ENCODE measurements at regions not wholly inside any gene's neighbourhood (a gene's known extent, or its start where the extent isn't known, plus 50 kb on each side); places are given as distances from the start of the nearest gene placed in this dataset.

DNA sequence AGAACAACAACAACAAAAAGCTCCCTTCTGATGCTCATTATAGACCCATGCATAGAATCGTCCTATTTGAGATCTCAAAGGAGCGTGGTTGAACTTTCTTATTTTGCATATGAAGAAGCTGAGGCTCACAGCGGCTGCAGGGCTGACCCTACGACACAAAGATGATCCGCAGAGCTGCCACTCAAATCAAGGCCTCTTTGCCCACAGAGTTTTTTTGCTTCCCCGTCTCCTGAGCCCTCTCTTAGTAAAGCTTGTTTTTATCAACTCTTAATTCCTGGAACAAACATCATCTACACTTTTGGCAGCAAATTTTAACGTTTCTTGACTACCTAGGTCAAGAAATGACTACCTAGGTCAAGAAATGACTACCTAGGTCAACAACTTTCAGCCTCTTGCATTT is 73.7 kb downstream of the C16orf95 start:
- no peak for DNase-seq (ENCODE audit: low spot score)
- TF ChIP-seq, protein P1, sequence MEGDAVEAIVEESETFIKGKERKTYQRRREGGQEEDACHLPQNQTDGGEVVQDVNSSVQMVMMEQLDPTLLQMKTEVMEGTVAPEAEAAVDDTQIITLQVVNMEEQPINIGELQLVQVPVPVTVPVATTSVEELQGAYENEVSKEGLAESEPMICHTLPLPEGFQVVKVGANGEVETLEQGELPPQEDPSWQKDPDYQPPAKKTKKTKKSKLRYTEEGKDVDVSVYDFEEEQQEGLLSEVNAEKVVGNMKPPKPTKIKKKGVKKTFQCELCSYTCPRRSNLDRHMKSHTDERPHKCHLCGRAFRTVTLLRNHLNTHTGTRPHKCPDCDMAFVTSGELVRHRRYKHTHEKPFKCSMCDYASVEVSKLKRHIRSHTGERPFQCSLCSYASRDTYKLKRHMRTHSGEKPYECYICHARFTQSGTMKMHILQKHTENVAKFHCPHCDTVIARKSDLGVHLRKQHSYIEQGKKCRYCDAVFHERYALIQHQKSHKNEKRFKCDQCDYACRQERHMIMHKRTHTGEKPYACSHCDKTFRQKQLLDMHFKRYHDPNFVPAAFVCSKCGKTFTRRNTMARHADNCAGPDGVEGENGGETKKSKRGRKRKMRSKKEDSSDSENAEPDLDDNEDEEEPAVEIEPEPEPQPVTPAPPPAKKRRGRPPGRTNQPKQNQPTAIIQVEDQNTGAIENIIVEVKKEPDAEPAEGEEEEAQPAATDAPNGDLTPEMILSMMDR (IDR thresholded peaks at IDR 0.05): no peak
- Histone ChIP-seq H3K4me3 (no peak overlapping the region), H3K27ac (no peak overlapping the region)

DNA sequence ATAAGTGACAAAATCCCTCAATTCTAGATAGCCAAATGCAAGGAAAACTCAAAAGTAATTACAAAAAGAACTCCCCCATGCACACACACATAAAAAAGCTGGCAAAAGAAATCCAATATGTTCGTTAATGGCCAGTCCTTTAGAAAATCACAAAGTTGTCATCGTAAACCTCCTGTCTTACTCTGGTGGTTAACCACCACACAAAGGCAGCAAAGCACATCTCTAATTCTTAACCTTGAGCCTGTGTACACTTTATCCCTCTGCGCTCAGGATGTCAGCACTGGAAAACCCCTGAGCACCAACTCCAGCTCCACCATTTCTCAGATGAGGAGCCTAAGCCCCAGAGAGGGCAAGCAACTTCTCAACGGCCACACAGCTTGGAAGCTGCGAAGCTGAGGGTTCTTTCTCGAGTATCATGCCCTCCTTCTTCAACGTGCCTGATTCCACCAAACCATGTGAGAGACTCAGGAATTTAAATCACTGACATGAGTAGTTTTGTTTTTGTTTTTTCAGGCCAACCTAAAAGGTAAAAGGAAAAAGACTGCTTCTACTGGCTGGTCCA is 72.5 kb downstream of the C16orf95 start:
- TF ChIP-seq, protein P1 (IDR thresholded peaks at IDR 0.05): no peak
- DNase-seq (ENCODE audit: low spot score): no peak
- no peak overlapping the region for H3K27ac ChIP-seq
- H3K4me3 ChIP-seq: no peak overlapping the region

DNA sequence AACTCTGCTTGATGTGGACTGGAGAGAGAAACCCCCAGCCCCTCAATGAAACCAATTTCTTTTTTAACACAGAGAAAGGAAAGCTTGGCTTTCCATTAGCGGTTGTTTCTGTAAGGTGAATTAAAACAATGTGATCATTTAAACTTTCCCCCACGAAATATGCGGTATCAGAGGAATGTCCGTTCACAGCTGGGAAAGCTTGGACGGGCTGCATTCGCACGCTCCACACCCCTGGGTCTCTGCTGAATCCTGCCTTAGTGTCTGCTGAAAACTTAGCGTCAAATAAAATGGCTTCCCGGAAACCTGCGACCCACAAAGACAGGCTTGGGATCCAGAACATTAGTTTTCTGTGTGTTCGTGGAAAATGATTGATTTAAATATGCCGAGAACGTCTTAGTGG is 71.7 kb downstream of the C16orf95 start:
- no peak for DNase-seq (ENCODE audit: low spot score)
- Histone ChIP-seq H3K4me3 (no peak overlapping the region), H3K27ac (no peak overlapping the region)
- TF ChIP-seq, protein P1 (IDR thresholded peaks at IDR 0.05): no peak

DNA sequence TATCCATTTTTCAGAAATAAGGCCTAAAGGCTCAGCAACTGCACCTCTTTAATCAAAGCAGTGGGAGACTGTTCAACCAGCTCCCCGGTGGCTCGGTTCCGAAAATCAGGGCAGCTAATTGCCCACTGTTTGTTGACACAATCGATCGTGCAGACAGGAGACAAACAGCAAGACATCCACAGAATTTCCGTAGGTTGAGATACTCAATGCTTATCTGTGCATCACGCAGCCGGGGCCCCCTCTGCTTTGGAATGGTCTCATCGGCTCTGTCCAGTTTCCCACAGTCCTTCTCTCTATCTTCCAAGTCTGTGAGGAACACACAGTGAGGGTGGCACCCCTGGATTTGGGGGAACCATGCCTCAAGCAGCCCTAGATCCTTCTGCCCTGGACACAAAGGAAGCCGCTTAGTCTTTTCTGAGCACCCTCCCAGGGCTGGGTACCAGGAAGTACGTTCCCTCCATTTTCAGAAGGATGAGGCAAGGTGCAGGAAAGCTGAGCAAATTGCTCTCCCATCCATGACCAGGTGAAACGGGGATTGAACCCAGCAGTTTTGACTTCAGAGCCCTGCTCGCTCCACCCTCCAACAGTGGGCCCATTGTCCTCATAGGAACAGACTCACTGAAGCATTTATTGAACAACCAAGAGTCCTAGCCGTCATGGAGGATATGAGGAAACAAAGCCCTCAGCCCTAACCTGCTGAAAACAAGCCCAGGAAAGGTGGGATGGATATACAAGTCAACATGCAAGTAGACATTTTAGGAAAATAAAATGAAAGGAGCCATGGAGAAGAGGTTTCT is 70.7 kb downstream of the C16orf95 start:
- Histone ChIP-seq H3K4me3 (no peak overlapping the region), H3K27ac (no peak overlapping the region)
- TF ChIP-seq, protein P1 (IDR thresholded peaks at IDR 0.05): no peak
- DNase-seq (ENCODE audit: low spot score): no peak

DNA sequence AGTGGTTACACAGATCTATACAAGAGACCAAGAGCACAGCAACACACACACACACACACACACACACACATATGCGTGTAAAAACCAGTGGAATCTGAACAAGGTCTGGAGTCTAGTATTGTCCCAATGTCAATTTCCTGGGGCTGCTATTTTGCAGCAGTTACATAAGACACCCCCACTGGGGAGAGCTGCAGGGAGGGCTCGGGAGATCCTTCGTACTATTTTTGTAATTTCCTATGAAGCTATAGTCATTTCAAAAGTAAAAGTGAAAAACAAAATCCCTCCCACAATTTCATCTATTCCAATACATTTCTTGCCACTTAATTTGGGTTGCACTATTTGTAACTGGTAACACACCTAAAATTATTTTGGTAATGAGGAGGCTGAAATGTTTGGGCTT is 68.5 kb downstream of the C16orf95 start:
- H3K27ac ChIP-seq: no peak overlapping the region
- DNase-seq (ENCODE audit: low spot score): no peak
- no peak overlapping the region for H3K4me3 ChIP-seq
- TF ChIP-seq, protein P1 (IDR thresholded peaks at IDR 0.05): no peak

DNA sequence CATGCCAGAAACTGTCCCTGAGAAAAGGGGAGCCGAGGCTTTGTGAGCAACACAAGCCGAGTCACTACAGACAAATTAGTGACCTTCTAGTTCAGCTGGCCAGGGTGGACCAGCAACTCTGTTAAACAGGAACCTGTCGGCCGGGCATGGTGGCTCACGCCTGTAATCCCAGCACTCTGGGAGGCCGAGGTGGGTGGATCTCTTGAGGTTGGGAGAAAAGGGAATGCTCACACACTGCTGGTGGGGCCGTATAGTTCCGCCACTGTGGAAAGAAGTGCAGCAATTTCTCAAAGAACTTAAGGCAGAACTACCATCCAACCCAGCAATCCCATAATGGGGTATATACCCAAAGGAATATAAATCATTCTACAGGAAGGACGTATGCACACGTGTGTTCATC is 67.8 kb downstream of the C16orf95 start:
- TF ChIP-seq, protein P1 (IDR thresholded peaks at IDR 0.05): no peak

DNA sequence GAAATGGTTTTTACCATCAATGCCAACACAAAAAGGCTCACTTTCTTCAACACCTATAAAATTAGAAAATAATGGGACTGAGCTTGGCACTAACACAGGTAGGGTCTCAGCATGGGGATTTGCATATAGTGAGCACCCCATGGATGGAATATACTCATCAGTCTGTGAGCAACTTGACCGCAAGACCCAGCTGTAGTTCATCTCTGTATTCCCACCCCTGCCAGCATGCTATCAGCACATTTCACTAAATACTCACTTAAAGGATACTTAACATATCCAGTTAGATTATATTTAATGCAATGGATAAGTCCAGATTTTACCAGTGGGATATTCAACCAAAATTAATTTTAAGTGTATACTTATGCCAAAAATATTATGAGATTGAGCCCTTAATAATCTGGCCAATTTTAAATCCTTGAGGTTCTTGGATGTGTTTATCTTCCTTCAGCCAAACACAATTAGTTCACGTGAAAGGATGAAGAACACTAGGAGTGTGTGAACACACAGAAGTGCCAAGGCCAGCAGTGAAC is 66.7 kb downstream of the C16orf95 start:
- no peak for DNase-seq (ENCODE audit: low spot score)
- H3K27ac ChIP-seq: no peak overlapping the region
- TF ChIP-seq, protein P1 (IDR thresholded peaks at IDR 0.05): no peak
- H3K4me3 ChIP-seq: no peak overlapping the region

More for the DNA sequence above, 67.8 kb downstream of the C16orf95 start:
- no peak overlapping the region for H3K27ac ChIP-seq
- H3K4me3 ChIP-seq: no peak overlapping the region
- no peak for DNase-seq (ENCODE audit: low spot score)

Data from coronary artery (tissue), 2 donors.